ENCODE measurements at regions not wholly inside any gene's neighbourhood (a gene's known extent, or its start where the extent isn't known, plus 50 kb on each side); places are given as distances from the start of the nearest gene placed in this dataset.

GRCh38 chr15:81450721-81451120, 76.7 kb upstream of the TMC3 start:
- Histone ChIP-seq H3K9me3 (ENCODE audit: low read depth) (no peaks in the 10 kb centered on the region), H3K79me2 (ENCODE audit: low read depth) (no peaks in the 10 kb centered on the region), H3K9ac (no peak overlapping the region), H3K4me3 (no peak overlapping the region), H3K27me3 (no peaks in the 10 kb centered on the region), H3K27ac (no peak overlapping the region), H3K36me3 (no peaks in the 10 kb centered on the region), H4K20me1 (ENCODE audit: low read depth) (no peaks in the 10 kb centered on the region), H3K4me1 (no peaks in the 10 kb centered on the region), H3F3A (ENCODE audit: low read depth) (no peaks in the 10 kb centered on the region), H3K4me2 (no peak overlapping the region), H2AFZ (replicated peaks) (no peak overlapping the region)
- Mint-ChIP-seq H3K4me1 (no peaks in the 10 kb centered on the region), H3K27me3 (ENCODE audit: insufficient read depth, low read depth) (no peaks in the 10 kb centered on the region), H3K36me3 (no peaks in the 10 kb centered on the region), H3K4me3 (no peak overlapping the region), H3K27ac (no peak overlapping the region), H3K9me3 (peaks cover 14% of the 10 kb centered on the region)
- TF ChIP-seq EZH2 (IDR thresholded peaks at IDR 0.05) (no peak), EZH2phosphoT487 (IDR thresholded peaks at IDR 0.05) (no peak), CTCF (IDR thresholded peaks at IDR 0.05) (no peak)
- DNase-seq (ENCODE audit: low spot score): no peak

GRCh38 chr15:81449836-81450474, 75.9 kb upstream of the TMC3 start:
- no peak overlapping the region for H3K27ac Mint-ChIP-seq

GRCh38 chr15:81443040-81443820, 69.2 kb upstream of the TMC3 start:
- no peaks in the 10 kb centered on the region for H3K27me3 ChIP-seq
- no peak overlapping the region for H3K4me3 Mint-ChIP-seq
- no peaks in the 10 kb centered on the region for H3K27me3 Mint-ChIP-seq (ENCODE audit: insufficient read depth, low read depth)
- no peak for DNase-seq (ENCODE audit: low spot score)
- no peaks in the 10 kb centered on the region for H3K79me2 ChIP-seq (ENCODE audit: low read depth)
- H3K9ac ChIP-seq: no peak overlapping the region
- TF ChIP-seq CTCF (IDR thresholded peaks at IDR 0.05) (no peak), EZH2phosphoT487 (IDR thresholded peaks at IDR 0.05) (no peak), EZH2 (IDR thresholded peaks at IDR 0.05) (no peak)
- no peak overlapping the region for H3K27ac ChIP-seq
- no peak overlapping the region for H3K4me2 ChIP-seq
- H3K27ac Mint-ChIP-seq: no peak overlapping the region
- no peaks in the 10 kb centered on the region for H4K20me1 ChIP-seq (ENCODE audit: low read depth)
- no peaks in the 10 kb centered on the region for H3K36me3 ChIP-seq
- no peaks in the 10 kb centered on the region for H3K4me1 ChIP-seq
- peaks cover 10% of the 10 kb centered on the region for H3K9me3 Mint-ChIP-seq
- no peaks in the 10 kb centered on the region for H3F3A ChIP-seq (ENCODE audit: low read depth)
- H3K9me3 ChIP-seq (ENCODE audit: low read depth): peaks cover 6% of the 10 kb centered on the region
- no peak overlapping the region for H2AFZ ChIP-seq (replicated peaks)
- no peaks in the 10 kb centered on the region for H3K4me1 Mint-ChIP-seq
- H3K36me3 Mint-ChIP-seq: no peaks in the 10 kb centered on the region
- no peak overlapping the region for H3K4me3 ChIP-seq

More at GRCh38 chr15:81449836-81450474, 75.9 kb upstream of the TMC3 start:
- Mint-ChIP-seq H3K9me3 (peaks cover 17% of the 10 kb centered on the region), H3K36me3 (no peaks in the 10 kb centered on the region), H3K4me3 (no peak overlapping the region), H3K27me3 (ENCODE audit: insufficient read depth, low read depth) (no peaks in the 10 kb centered on the region), H3K4me1 (no peaks in the 10 kb centered on the region)
- no peak for DNase-seq (ENCODE audit: low spot score)
- H3K27me3 ChIP-seq: no peaks in the 10 kb centered on the region
- no peak for TF ChIP-seq CTCF (IDR thresholded peaks at IDR 0.05)
- no peak for TF ChIP-seq EZH2phosphoT487 (IDR thresholded peaks at IDR 0.05)
- peaks cover 6% of the 10 kb centered on the region for H3K9me3 ChIP-seq (ENCODE audit: low read depth)
- no peak overlapping the region for H2AFZ ChIP-seq (replicated peaks)
- H3K4me2 ChIP-seq: no peak overlapping the region
- H4K20me1 ChIP-seq (ENCODE audit: low read depth): no peaks in the 10 kb centered on the region
- H3K36me3 ChIP-seq: no peaks in the 10 kb centered on the region
- no peaks in the 10 kb centered on the region for H3K79me2 ChIP-seq (ENCODE audit: low read depth)
- no peak overlapping the region for H3K9ac ChIP-seq
- no peak overlapping the region for H3K4me3 ChIP-seq
- no peak overlapping the region for H3K27ac ChIP-seq
- no peaks in the 10 kb centered on the region for H3K4me1 ChIP-seq
- H3F3A ChIP-seq (ENCODE audit: low read depth): no peaks in the 10 kb centered on the region

Data from neural progenitor cell (in vitro differentiated cells).